ENCODE measurements at regions not wholly inside any gene's neighbourhood (a gene's known extent, or its start where the extent isn't known, plus 50 kb on each side); places are given as distances from the start of the nearest gene placed in this dataset.

DNA sequence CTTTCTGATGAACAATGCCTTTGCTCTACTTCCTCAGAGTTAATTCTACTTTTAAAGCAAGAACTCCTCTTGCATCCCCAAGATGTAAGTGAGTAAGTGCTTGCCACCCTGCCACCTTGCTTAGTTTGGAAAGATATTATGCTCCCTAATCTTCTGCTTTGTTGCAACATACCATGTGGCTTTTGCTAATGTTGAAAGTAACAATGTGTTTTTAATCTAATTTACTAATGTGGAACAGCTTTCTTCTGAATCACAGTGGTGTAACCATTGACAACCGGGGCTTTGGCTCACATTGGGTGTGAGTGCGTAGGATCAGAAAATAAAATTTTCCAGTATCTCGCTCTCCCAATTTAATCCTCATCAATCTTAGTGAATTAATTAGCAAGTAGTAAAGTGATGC is 254.1 kb upstream of the PTER start:
- TF ChIP-seq, protein P1, sequence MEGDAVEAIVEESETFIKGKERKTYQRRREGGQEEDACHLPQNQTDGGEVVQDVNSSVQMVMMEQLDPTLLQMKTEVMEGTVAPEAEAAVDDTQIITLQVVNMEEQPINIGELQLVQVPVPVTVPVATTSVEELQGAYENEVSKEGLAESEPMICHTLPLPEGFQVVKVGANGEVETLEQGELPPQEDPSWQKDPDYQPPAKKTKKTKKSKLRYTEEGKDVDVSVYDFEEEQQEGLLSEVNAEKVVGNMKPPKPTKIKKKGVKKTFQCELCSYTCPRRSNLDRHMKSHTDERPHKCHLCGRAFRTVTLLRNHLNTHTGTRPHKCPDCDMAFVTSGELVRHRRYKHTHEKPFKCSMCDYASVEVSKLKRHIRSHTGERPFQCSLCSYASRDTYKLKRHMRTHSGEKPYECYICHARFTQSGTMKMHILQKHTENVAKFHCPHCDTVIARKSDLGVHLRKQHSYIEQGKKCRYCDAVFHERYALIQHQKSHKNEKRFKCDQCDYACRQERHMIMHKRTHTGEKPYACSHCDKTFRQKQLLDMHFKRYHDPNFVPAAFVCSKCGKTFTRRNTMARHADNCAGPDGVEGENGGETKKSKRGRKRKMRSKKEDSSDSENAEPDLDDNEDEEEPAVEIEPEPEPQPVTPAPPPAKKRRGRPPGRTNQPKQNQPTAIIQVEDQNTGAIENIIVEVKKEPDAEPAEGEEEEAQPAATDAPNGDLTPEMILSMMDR (conservative IDR thresholded peaks at IDR 0.05), result no peak
- no peak overlapping the region for H3K27ac ChIP-seq

DNA sequence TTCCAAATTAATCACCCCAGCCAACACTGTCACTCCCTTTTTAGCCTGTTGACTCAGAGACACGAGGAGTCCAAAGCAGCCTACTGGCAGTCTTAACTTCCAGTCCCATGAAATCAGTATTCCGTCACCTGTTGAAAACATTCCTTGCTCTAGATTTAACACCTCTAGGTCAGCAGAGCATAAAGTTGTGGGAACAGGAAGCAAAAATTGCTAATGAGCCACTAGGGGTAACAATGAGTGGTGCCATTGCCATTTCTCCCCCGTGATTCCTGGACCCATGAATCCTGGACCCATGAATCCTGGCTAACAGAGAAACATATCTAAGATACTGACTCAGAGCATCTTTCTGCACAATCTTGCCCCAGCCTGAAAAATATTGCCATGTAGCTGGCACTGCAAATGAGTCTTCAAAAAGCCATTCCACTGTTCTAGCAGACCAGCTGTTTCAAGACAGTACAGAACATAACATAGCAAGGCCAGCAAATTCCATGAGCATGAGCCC is 252.7 kb upstream of the PTER start:
- H3K27ac ChIP-seq, result no peak overlapping the region
- TF ChIP-seq, protein P1 (conservative IDR thresholded peaks at IDR 0.05), result no peak

DNA sequence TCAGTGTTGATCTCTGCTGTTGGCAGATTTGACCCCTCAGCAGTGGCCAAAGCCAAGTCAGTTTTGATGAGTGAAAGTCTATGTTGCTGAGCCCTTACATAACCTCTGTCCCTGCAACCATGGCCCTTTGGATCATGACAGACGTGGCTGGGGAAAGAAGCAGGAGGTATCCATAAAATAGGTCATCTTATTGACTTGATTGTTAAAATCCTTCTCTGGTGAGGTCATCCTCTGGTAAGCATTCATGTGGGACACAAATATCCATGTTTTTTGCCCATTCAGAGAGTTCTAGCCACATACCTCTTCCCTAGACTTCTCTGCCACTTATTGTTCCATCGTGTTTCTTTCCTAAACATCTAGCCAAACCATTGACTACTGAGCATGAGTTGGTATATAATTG is 251.9 kb upstream of the PTER start:
- H3K27ac ChIP-seq, result no peak overlapping the region
- TF ChIP-seq, protein P1 (conservative IDR thresholded peaks at IDR 0.05), result no peak

DNA sequence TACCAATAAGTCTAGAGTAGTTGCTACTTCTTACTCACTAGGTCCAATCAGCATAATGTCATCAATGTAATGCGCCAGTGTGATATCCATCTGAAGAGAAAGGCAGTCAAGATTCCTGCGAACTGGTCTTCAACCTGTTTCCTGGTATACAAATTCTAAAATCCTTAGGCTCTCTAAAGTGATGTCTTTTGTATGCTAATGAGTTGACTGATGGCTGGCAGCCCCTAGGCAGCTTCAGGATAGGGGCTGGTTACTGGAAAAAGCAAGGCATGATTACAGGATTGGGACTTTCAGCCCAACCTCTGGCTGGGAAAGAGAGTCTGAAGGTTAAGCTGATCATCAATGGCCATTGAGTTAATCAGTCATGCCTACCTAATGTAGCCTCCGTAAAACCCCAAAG is 250.2 kb upstream of the PTER start:
- H3K27ac ChIP-seq, result no peak overlapping the region
- TF ChIP-seq, protein P1 (conservative IDR thresholded peaks at IDR 0.05), result no peak

DNA sequence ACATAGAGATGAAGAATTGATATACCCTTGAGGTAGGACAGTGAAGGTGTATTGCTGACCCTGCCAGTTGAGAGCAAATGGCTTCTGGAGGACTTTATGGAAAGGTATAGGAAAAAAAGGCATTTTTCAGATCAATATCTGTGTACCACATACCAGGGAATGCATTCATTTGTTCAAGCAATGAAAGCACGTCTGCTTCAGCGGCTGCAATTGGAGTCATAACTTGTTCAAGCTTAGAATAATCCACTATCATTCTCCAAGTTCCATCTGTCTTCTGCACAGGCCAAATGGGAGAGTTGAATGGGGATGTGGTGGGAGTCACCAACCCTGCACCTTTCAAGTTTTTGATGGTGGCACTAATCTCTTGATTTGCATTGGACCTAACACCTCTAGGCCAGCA is 249.6 kb upstream of the PTER start:
- TF ChIP-seq, protein P1 (conservative IDR thresholded peaks at IDR 0.05), result no peak
- no peak overlapping the region for H3K27ac ChIP-seq

DNA sequence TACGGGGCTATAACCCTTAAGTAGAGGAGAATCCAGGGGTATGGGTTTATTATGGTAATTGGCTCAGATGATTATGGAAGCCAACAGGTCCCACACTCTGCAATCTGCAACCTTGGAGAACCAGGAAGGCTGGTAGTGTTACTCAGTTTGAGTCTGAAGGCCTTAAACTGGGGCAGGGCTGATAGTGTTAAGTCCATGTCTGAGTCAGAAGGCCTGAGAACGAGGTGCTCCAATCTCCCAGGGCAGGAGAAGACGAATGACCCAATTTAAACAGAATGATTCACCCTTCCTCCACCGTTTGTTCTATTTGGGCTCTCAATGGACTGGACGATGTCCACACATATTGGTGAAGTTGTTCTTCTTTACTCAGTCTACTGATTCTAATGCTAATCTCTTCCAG is 244.5 kb upstream of the PTER start:
- no peak overlapping the region for H3K27ac ChIP-seq
- TF ChIP-seq, protein P1 (conservative IDR thresholded peaks at IDR 0.05), result no peak

DNA sequence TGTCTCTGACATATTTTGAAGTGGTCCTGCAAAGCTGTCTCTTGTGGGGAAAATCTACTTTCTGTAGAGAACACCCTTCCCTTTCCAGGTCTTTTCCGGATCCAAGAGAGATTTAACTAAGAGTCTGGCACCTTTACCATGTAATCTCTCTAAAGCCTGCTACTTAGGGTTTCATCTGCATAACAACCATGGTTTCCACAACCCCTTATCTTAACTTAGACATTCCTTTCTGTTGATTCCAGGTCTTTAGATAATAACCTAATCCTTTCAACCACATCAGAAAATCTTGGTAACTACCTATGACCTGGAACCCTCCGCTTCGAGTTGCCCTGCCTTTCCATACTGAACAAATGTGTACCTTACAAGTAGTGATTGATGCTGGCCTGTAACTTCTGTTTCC is 243.6 kb upstream of the PTER start:
- no peak overlapping the region for H3K27ac ChIP-seq
- TF ChIP-seq, protein P1 (conservative IDR thresholded peaks at IDR 0.05), result no peak
